DND-41 (cell line): ENCODE measurements at regions not wholly inside any gene's neighbourhood (a gene's known extent, or its start where the extent isn't known, plus 50 kb on each side); places are given as distances from the start of the nearest gene placed in this dataset.

Source experiments
- CTCF ChIP-seq: IDR thresholded peaks from 2 replicates; pipeline ENCODE4 v1.5.1; 2012; ENCODE audit warnings: borderline replicate concordance, low read length, moderate library complexity, mild to moderate bottlenecking; ENCODE audit not compliant: poor library complexity, severe bottlenecking; ENCODE audit errors: extremely low read depth
- EZH2 ChIP-seq: IDR thresholded peaks from 3 replicates; pipeline ENCODE4 v1.6.1; 2012; ENCODE audit warnings: borderline replicate concordance, low read depth, mild to moderate bottlenecking, moderate library complexity, low read length, inconsistent platforms; ENCODE audit not compliant: severe bottlenecking

DNA sequence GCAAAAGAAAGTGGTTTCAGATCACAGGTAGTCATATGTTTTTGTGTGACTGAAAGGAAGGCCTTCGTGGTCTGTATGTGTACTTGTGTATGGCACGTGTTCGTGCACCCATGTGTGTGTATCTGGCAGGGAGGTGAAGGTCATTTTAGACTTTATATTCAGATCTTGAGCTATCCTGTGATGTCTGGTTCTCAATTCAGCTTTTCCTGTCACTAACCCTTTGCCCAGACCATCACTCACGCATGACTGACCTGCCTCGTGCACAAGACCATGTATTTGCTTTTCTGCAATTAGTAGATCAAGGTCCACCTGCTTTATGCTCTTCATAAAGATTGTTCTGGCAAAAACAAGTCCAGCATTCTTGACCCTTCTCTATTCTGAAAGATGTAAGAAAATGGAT, 139.7 kb upstream of the MAF start:
- no peak for TF ChIP-seq CTCF
- TF ChIP-seq EZH2, result no peak
